ENCODE measurements at regions not wholly inside any gene's neighbourhood (a gene's known extent, or its start where the extent isn't known, plus 50 kb on each side); places are given as distances from the start of the nearest gene placed in this dataset.

- H3K27me3 ChIP-seq: no peaks in the 10 kb centered on the region
- intact Hi-C loops (cut with DNase I): no loop called here
- H3K27ac ChIP-seq: no peak overlapping the region
- H3K9me3 ChIP-seq: no peaks in the 10 kb centered on the region
- H3K36me3 ChIP-seq: no peaks in the 10 kb centered on the region
- no peak for TF ChIP-seq CTCF (IDR thresholded peaks at IDR 0.05)
- H3K4me3 ChIP-seq: no peak overlapping the region
- H3K4me1 ChIP-seq: no peaks in the 10 kb centered on the region
- no peak for DNase-seq
- no peak overlapping the region for H3K9ac ChIP-seq (ENCODE audit: low read depth in 2 of 2, low read length in 2 of 2)
These were observed 182.3 kb upstream of the BCL6 start for GRCh38 chr3:187927565-187927964.

GRCh38 chr3:187929112-187929816 lies 184.0 kb upstream of the BCL6 start:
- no peak overlapping the region for H3K27ac ChIP-seq
- no peaks in the 10 kb centered on the region for H3K36me3 ChIP-seq
- H3K9ac ChIP-seq (ENCODE audit: low read depth in 2 of 2, low read length in 2 of 2): no peak overlapping the region
- H3K4me3 ChIP-seq: no peak overlapping the region
- no peak for DNase-seq
- H3K4me1 ChIP-seq: no peaks in the 10 kb centered on the region
- TF ChIP-seq CTCF (IDR thresholded peaks at IDR 0.05): no peak
- intact Hi-C loops (cut with DNase I): no loop called here
- H3K27me3 ChIP-seq: no peaks in the 10 kb centered on the region
- H3K9me3 ChIP-seq: no peaks in the 10 kb centered on the region

GRCh38 chr3:187930021-187930420 lies 184.8 kb upstream of the BCL6 start:
- no peaks in the 10 kb centered on the region for H3K4me1 ChIP-seq
- no peaks in the 10 kb centered on the region for H3K36me3 ChIP-seq
- no peak for DNase-seq
- no peaks in the 10 kb centered on the region for H3K27me3 ChIP-seq
- H3K27ac ChIP-seq: no peak overlapping the region
- H3K4me3 ChIP-seq: no peak overlapping the region
- no peak for TF ChIP-seq CTCF (IDR thresholded peaks at IDR 0.05)
- no peak overlapping the region for H3K9ac ChIP-seq (ENCODE audit: low read depth in 2 of 2, low read length in 2 of 2)
- no peaks in the 10 kb centered on the region for H3K9me3 ChIP-seq
- intact Hi-C loops (cut with DNase I): no loop called here

- Histone ChIP-seq H3K4me1 (no peaks in the 10 kb centered on the region), H3K4me3 (no peak overlapping the region), H3K27ac (no peak overlapping the region), H3K27me3 (no peaks in the 10 kb centered on the region), H3K9me3 (no peaks in the 10 kb centered on the region), H3K9ac (ENCODE audit: low read depth in 2 of 2, low read length in 2 of 2) (no peak overlapping the region), H3K36me3 (no peaks in the 10 kb centered on the region)
- no peak for TF ChIP-seq CTCF (IDR thresholded peaks at IDR 0.05)
- intact Hi-C loops (cut with DNase I): no loop called here
- DNase-seq: no peak
These were observed 185.8 kb upstream of the BCL6 start for GRCh38 chr3:187931101-187931500.

GRCh38 chr3:187931770-187932278 lies 186.6 kb upstream of the BCL6 start:
- no peak for DNase-seq
- H3K9ac ChIP-seq (ENCODE audit: low read depth in 2 of 2, low read length in 2 of 2): no peak overlapping the region
- no peaks in the 10 kb centered on the region for H3K4me1 ChIP-seq
- no peaks in the 10 kb centered on the region for H3K36me3 ChIP-seq
- H3K27me3 ChIP-seq: no peaks in the 10 kb centered on the region
- H3K4me3 ChIP-seq: no peak overlapping the region
- H3K9me3 ChIP-seq: no peaks in the 10 kb centered on the region
- H3K27ac ChIP-seq: no peak overlapping the region
- intact Hi-C loops (cut with DNase I): no loop called here
- no peak for TF ChIP-seq CTCF (IDR thresholded peaks at IDR 0.05)

Measured in colonic mucosa (tissue), 4 donors.